ENCODE measurements at regions not wholly inside any gene's neighbourhood (a gene's known extent, or its start where the extent isn't known, plus 50 kb on each side); places are given as distances from the start of the nearest gene placed in this dataset.

- Histone ChIP-seq H3K9me3 (ENCODE audit: control insufficient read depth in 1 of 2, insufficient read depth in 1 of 2, low read length in 2 of 2) (peaks cover 7 to 10% of the 10 kb centered on the region in 2 experiments), H3K36me3 (ENCODE audit: insufficient read depth, low read length) (no peaks in the 10 kb centered on the region), H3K4me1 (ENCODE audit: insufficient read depth, low read length) (no peaks in the 10 kb centered on the region), H3K4me3 (ENCODE audit: low read length) (no peak overlapping the region), H3K27ac (ENCODE audit: low read depth in 1 of 2, low read length in 2 of 2) (no peak overlapping the region), H3K27me3 (ENCODE audit: control insufficient read depth in 1 of 2, insufficient read depth in 2 of 2, low read length in 2 of 2) (no peaks in the 10 kb centered on the region)
- ChIA-PET POLR2A (no interaction called here), CTCF (no interaction called here)
- intact Hi-C loops (cut with DNase I, micrococcal nuclease), result no loop called here
- no peak for DNase-seq
- H3K9me3 Mint-ChIP-seq, result peaks cover 3% of the 10 kb centered on the region
- no peaks in the 10 kb centered on the region for H3K36me3 Mint-ChIP-seq (ENCODE audit: low read depth)
- H3K4me1 Mint-ChIP-seq (ENCODE audit: low read depth), result no peaks in the 10 kb centered on the region
- H3K4me3 Mint-ChIP-seq, result no peak overlapping the region
- no peak for ATAC-seq (ENCODE audit: poor library complexity)
- H3K27me3 Mint-ChIP-seq, result no peaks in the 10 kb centered on the region
- H3K27ac Mint-ChIP-seq, result no peak overlapping the region
- TF ChIP-seq, protein P1, sequence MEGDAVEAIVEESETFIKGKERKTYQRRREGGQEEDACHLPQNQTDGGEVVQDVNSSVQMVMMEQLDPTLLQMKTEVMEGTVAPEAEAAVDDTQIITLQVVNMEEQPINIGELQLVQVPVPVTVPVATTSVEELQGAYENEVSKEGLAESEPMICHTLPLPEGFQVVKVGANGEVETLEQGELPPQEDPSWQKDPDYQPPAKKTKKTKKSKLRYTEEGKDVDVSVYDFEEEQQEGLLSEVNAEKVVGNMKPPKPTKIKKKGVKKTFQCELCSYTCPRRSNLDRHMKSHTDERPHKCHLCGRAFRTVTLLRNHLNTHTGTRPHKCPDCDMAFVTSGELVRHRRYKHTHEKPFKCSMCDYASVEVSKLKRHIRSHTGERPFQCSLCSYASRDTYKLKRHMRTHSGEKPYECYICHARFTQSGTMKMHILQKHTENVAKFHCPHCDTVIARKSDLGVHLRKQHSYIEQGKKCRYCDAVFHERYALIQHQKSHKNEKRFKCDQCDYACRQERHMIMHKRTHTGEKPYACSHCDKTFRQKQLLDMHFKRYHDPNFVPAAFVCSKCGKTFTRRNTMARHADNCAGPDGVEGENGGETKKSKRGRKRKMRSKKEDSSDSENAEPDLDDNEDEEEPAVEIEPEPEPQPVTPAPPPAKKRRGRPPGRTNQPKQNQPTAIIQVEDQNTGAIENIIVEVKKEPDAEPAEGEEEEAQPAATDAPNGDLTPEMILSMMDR (IDR thresholded peaks at IDR 0.05), result no peak
Measured at GRCh38 chr3:137866001-137866400, 101.9 kb downstream of the SOX14 start.

DNA sequence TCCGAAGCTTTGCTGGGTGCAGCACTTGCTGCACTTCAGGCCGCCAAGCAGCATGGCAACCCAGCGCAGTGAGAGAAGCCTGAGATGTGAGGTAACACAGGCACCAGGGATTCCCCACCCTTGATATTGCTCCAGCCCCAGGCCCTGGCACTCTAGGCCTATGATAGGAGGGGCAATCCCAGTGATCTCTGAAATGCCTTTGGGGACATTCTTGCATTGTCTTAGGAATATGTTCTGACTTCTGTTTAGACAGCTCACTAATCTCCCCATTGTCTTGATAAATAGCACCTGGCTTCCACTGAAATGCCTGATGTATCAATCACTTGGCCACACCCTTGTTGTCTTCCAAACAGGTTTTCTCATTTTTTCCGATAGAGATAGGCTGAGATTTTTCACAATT, 102.8 kb downstream of the SOX14 start:
- Mint-ChIP-seq H3K9me3 (peaks cover 13% of the 10 kb centered on the region), H3K27me3 (no peaks in the 10 kb centered on the region), H3K4me3 (no peak overlapping the region), H3K36me3 (ENCODE audit: low read depth) (no peaks in the 10 kb centered on the region), H3K4me1 (ENCODE audit: low read depth) (no peaks in the 10 kb centered on the region), H3K27ac (no peak overlapping the region)
- TF ChIP-seq, protein P1 (IDR thresholded peaks at IDR 0.05), result no peak
- H3K27me3 ChIP-seq (ENCODE audit: control insufficient read depth in 1 of 2, insufficient read depth in 2 of 2, low read length in 2 of 2), result no peaks in the 10 kb centered on the region
- H3K4me3 ChIP-seq (ENCODE audit: low read length), result no peak overlapping the region
- ATAC-seq (ENCODE audit: poor library complexity) (no peak), DNase-seq (no peak)
- H3K4me1 ChIP-seq (ENCODE audit: insufficient read depth, low read length), result no peaks in the 10 kb centered on the region
- peaks cover 7 to 10% of the 10 kb centered on the region in 2 experiments for H3K9me3 ChIP-seq (ENCODE audit: control insufficient read depth in 1 of 2, insufficient read depth in 1 of 2, low read length in 2 of 2)
- ChIA-PET POLR2A (no interaction called here), CTCF (no interaction called here)
- no peaks in the 10 kb centered on the region for H3K36me3 ChIP-seq (ENCODE audit: insufficient read depth, low read length)
- no peak overlapping the region for H3K27ac ChIP-seq (ENCODE audit: low read depth in 1 of 2, low read length in 2 of 2)
- intact Hi-C loops (cut with DNase I, micrococcal nuclease), result no loop called here

GRCh38 chr3:137867611-137868010, 103.5 kb downstream of the SOX14 start:
- no peaks in the 10 kb centered on the region for H3K36me3 ChIP-seq (ENCODE audit: insufficient read depth, low read length)
- TF ChIP-seq, protein P1 (IDR thresholded peaks at IDR 0.05), result no peak
- intact Hi-C loops (cut with DNase I, micrococcal nuclease), result no loop called here
- Mint-ChIP-seq H3K36me3 (ENCODE audit: low read depth) (no peaks in the 10 kb centered on the region), H3K27me3 (no peaks in the 10 kb centered on the region), H3K4me1 (ENCODE audit: low read depth) (no peaks in the 10 kb centered on the region), H3K9me3 (peaks cover 13% of the 10 kb centered on the region), H3K4me3 (no peak overlapping the region), H3K27ac (no peak overlapping the region)
- H3K27me3 ChIP-seq (ENCODE audit: control insufficient read depth in 1 of 2, insufficient read depth in 2 of 2, low read length in 2 of 2), result no peaks in the 10 kb centered on the region
- H3K4me3 ChIP-seq (ENCODE audit: low read length), result no peak overlapping the region
- H3K9me3 ChIP-seq (ENCODE audit: control insufficient read depth in 1 of 2, insufficient read depth in 1 of 2, low read length in 2 of 2), result peaks cover 7 to 17% of the 10 kb centered on the region in 2 experiments
- ChIA-PET CTCF (no interaction called here), POLR2A (no interaction called here)
- H3K27ac ChIP-seq (ENCODE audit: low read depth in 1 of 2, low read length in 2 of 2), result no peak overlapping the region
- no peaks in the 10 kb centered on the region for H3K4me1 ChIP-seq (ENCODE audit: insufficient read depth, low read length)
- ATAC-seq (ENCODE audit: poor library complexity) (no peak), DNase-seq (no peak)
